ENCODE measurements at regions not wholly inside any gene's neighbourhood (a gene's known extent, or its start where the extent isn't known, plus 50 kb on each side); places are given as distances from the start of the nearest gene placed in this dataset.

DNA sequence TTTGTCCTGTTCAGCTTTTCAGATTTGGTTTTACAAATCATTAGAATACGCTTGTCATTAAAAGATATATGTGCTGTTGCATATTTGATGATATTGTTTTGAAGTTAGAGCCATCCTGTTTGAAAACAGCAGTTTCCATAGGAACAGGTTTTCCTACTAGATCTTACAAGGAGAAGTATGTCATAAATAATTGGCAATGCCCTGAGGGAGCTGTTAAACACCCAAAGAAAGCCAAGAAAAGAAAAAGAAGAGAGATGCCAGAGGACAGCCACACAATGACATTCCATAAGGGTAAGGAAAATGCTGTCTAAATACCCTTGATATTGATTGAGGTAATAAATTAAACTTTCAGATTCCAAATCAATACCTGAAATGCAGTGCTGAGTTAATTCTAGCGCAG, 392.2 kb upstream of the CRIM1 start (continued):
- no peak for TF ChIP-seq CHD2 (IDR thresholded peaks at IDR 0.05; ENCODE audit: low read length)
- TF ChIP-seq, protein P1, sequence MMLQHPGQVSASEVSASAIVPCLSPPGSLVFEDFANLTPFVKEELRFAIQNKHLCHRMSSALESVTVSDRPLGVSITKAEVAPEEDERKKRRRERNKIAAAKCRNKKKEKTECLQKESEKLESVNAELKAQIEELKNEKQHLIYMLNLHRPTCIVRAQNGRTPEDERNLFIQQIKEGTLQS (IDR thresholded peaks at IDR 0.05; ENCODE audit: insufficient read depth, low read depth, low read length) = no peak

All from H1 (cell line).